ENCODE measurements at regions not wholly inside any gene's neighbourhood (a gene's known extent, or its start where the extent isn't known, plus 50 kb on each side); places are given as distances from the start of the nearest gene placed in this dataset.

DNA sequence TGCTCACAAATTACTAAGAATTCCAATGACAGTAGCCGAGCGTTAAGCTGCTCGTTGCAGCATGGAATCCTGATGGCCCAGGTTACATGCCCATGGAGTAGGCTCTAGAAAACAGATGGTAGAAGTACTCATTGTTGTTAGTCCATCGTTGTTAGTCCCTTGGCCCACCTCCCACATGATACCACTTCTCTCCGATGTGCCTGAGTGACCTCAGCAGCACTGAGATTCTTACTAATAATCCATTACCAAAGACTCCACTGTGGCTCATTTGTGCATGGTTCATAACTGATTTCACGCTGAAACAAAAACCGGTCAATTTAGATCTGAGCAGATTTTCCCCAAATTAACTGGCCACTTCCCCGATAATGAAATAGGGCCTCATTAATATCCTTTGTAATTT lies 772.3 kb upstream of the CXADR start:
- Histone ChIP-seq H3K27me3 (ENCODE audit: control insufficient read depth, insufficient read depth, low read length) (no peaks in the 10 kb centered on the region), H3K4me3 (ENCODE audit: insufficient read depth, low read depth, low read length) (no peak overlapping the region), H3K36me3 (replicated peaks; ENCODE audit: control insufficient read depth, insufficient read depth, low read length) (no peaks in the 10 kb centered on the region)
- no peak for DNase-seq

DNA sequence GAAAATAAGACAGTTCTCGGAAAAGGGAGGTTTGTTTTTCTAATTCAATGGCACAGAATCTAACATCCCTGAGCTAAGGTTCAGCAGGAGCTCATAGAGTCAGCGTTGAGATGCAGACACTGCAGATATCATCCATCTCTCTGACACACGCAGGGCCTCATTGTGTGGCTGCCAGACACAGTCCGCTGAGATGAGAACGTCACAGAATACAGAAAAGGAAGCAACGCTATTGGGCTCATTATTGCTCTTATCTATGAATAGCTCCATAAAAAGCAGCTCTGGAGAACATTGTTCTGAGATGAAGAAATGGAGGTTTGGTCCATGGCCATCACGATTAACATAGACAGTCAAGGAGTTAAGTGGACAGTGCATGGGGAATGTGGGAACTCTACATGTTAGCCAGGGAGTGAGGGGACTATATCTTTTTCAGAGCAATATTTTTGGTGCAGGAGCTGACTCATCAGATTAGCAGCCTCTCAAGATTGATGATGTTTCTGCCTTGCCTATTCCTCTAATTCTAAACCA lies 771.6 kb upstream of the CXADR start:
- Histone ChIP-seq H3K4me3 (ENCODE audit: insufficient read depth, low read depth, low read length) (no peak overlapping the region), H3K27me3 (ENCODE audit: control insufficient read depth, insufficient read depth, low read length) (no peaks in the 10 kb centered on the region), H3K36me3 (replicated peaks; ENCODE audit: control insufficient read depth, insufficient read depth, low read length) (no peaks in the 10 kb centered on the region)
- DNase-seq: no peak

DNA sequence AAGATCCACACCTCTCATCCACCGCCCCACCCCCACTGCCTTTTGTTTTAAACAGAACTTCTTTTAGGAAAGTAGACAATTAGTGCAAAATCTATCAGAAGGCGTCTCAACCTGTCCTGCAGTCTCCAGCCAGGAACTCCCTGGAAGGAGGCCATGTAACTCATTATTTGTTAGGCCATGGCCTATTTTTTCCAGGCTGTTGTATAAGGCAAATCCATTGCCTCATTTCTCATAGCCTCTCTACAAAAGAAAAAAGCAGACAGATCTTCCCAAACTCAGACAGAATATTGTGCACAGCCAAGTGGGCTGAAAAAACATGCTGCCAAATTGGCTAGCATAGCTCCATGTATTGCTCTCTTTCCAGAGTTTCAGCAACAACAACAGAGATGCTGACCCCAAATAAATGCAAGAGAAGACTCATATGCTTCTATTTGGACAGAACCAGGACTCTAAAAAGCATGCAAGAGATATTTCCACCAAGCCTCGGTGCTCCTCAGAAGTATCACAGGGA lies 770.7 kb upstream of the CXADR start:
- H3K36me3 ChIP-seq (replicated peaks; ENCODE audit: control insufficient read depth, insufficient read depth, low read length): no peaks in the 10 kb centered on the region
- H3K27me3 ChIP-seq (ENCODE audit: control insufficient read depth, insufficient read depth, low read length): no peaks in the 10 kb centered on the region
- DNase-seq: no peak
- no peak overlapping the region for H3K4me3 ChIP-seq (ENCODE audit: insufficient read depth, low read depth, low read length)

DNA sequence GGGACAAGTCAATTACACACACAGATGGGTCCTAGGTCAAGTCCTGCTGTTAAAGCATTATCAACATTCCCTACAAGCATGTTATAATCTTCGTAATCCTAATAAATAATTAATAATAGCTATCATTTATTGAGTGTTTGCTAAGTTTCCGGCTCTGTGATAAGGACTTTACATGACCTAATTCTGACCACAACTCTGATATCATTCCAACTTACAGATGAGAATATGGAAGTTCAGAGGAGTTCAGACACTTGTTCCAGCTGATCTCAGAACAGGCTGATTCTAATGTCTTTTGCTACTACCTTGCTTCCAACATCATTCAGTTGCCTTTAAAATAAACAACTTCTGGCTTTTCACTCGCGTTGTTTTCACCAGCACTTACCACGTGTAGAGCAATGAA lies 770.1 kb upstream of the CXADR start:
- H3K4me3 ChIP-seq (ENCODE audit: insufficient read depth, low read depth, low read length): no peak overlapping the region
- no peak for DNase-seq
- no peaks in the 10 kb centered on the region for H3K27me3 ChIP-seq (ENCODE audit: control insufficient read depth, insufficient read depth, low read length)
- H3K36me3 ChIP-seq (replicated peaks; ENCODE audit: control insufficient read depth, insufficient read depth, low read length): no peaks in the 10 kb centered on the region

DNA sequence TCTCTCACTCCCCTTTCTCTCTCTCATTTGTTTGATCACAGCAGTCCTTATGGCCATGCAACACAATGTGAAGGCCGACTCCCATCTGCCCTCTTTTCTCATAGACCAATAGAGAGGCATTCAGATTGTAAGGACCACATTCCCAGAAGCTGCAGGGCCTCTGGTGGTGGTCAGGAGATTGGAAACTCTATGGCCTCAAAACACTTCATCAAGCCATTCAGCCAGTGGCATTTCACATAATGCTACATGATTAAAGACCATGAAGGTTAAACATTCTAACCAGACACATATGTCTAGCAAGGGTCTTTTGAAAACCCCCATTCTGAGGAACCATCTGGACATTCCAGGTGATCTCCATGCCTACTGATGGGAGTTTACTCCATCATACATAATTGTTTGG lies 769.5 kb upstream of the CXADR start:
- Histone ChIP-seq H3K27me3 (ENCODE audit: control insufficient read depth, insufficient read depth, low read length) (no peaks in the 10 kb centered on the region), H3K4me3 (ENCODE audit: insufficient read depth, low read depth, low read length) (no peak overlapping the region), H3K36me3 (replicated peaks; ENCODE audit: control insufficient read depth, insufficient read depth, low read length) (no peaks in the 10 kb centered on the region)
- no peak for DNase-seq

DNA sequence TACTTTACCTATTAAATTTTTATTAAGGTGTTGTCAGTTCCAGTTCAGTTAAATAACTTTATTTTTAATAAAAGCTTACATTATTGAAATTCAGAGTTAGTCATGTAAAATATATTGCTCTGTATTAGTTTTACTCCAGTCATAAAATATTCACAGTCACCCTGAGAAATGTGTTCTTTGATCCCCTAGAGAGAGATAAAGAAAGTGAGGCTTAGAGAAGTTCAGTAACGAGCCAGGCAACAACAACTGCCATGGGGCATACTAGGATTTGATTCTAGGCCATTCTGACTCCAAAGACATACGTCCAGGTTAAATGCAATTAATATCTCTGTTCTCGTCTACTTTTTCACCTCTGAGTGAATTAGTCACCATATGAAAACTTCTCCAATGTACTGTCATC lies 761.9 kb upstream of the CXADR start:
- Histone ChIP-seq H3K27me3 (ENCODE audit: control insufficient read depth, insufficient read depth, low read length) (no peaks in the 10 kb centered on the region), H3K4me3 (ENCODE audit: insufficient read depth, low read depth, low read length) (no peak overlapping the region), H3K36me3 (replicated peaks; ENCODE audit: control insufficient read depth, insufficient read depth, low read length) (no peaks in the 10 kb centered on the region)
- no peak for DNase-seq

DNA sequence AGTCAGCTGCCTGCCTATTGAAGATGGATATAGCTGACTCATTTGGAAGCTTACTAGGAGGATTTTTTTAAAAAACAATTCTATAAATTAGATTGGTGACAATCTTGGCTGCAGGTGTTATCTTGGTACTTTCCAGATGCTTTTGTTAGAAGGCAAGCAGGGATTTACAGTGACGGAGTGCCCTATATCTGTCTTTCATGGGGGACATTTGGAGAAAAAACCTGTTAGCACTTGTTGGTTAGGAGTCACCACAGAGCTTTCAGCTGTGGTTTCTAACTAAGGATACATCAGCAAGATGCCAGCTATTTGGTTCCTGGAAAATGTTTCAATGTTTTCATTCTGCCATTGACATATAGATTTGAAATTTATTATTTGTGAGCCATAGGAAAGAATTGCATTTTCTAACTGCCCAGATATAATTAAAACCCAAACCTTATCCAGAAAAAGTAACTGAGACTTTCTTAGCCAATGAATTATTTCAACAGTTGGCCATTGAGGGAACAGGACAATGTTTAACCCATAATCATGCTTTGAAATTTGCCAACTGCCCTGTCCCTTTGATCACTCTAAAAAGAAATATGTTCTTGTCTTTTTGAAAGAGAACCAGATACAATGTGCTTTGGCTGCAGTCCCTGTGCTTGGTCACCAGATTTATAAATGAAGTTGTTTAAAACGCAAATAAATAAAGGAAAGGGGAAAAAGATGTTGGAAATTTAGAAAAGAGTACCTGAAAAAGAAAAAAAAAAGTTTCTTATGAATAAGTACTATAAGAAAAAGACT lies 761.0 kb upstream of the CXADR start:
- Histone ChIP-seq H3K27me3 (ENCODE audit: control insufficient read depth, insufficient read depth, low read length) (no peaks in the 10 kb centered on the region), H3K36me3 (replicated peaks; ENCODE audit: control insufficient read depth, insufficient read depth, low read length) (no peaks in the 10 kb centered on the region), H3K4me3 (ENCODE audit: insufficient read depth, low read depth, low read length) (no peak overlapping the region)
- no peak for DNase-seq

DNA sequence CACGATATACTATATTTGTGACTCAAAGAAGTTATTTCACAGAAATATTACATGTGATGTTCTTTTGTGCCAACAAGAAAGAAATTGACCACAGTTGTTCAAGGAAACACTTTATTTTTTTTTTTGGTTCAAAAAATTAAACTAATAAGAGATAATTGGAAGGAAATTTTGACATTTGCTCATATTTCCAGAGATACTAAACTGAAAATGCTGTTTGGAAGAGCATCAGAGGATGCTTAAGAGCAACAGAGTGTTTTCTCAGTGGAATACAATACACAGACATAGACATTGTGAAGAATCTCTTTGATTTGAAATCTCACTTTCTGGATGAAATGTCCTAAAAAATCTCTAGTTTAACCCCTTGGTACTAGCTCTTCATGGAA lies 760.4 kb upstream of the CXADR start:
- no peak for DNase-seq
- no peaks in the 10 kb centered on the region for H3K36me3 ChIP-seq (replicated peaks; ENCODE audit: control insufficient read depth, insufficient read depth, low read length)

DNA sequence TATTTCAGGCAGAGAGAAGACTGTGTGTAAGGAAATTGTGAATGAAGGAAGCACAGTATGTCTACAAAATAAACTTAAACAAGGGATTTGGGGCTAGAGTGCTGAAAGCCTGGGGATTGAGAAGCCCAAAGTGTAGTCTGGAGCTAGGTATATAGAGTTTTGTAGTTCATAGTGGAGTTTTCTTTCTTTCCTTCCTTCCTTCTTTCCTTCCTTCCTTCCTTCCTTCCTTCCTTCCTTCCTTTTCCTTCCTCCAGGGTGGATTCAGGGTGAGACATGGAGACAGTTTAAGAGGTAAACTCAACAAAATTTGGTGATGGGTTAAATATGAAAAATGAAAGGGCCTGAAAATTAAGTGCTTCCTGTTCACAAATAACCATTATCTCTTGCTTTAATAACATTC lies 757.8 kb upstream of the CXADR start:
- DNase-seq: no peak
- Histone ChIP-seq H3K4me3 (ENCODE audit: insufficient read depth, low read depth, low read length) (no peak overlapping the region), H3K36me3 (replicated peaks; ENCODE audit: control insufficient read depth, insufficient read depth, low read length) (no peaks in the 10 kb centered on the region), H3K27me3 (ENCODE audit: control insufficient read depth, insufficient read depth, low read length) (no peaks in the 10 kb centered on the region)

More for the DNA sequence above, 760.4 kb upstream of the CXADR start:
- H3K4me3 ChIP-seq (ENCODE audit: insufficient read depth, low read depth, low read length): no peak overlapping the region
- no peaks in the 10 kb centered on the region for H3K27me3 ChIP-seq (ENCODE audit: control insufficient read depth, insufficient read depth, low read length)

DNA sequence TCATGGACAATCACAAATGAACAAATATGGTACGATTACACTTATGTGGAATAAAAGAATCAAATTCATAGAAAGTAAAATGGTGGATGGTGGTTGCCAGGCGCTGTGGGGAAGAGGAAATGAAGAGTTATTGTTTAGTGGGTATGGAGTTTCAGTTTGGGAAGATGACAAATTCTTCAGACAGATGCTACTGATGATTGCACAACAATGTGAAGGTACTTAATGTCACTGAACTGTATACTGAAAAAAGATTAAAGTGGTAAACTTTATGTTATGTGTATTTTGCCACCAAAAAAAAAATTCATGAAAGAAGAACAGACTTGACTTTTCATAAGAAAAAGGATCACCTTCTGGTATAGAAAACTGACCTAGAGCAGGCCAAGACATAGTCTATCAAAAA lies 745.6 kb upstream of the CXADR start:
- no peak for DNase-seq
- no peaks in the 10 kb centered on the region for H3K27me3 ChIP-seq (ENCODE audit: control insufficient read depth, insufficient read depth, low read length)
- H3K4me3 ChIP-seq (ENCODE audit: insufficient read depth, low read depth, low read length): no peak overlapping the region
- no peaks in the 10 kb centered on the region for H3K36me3 ChIP-seq (replicated peaks; ENCODE audit: control insufficient read depth, insufficient read depth, low read length)

DNA sequence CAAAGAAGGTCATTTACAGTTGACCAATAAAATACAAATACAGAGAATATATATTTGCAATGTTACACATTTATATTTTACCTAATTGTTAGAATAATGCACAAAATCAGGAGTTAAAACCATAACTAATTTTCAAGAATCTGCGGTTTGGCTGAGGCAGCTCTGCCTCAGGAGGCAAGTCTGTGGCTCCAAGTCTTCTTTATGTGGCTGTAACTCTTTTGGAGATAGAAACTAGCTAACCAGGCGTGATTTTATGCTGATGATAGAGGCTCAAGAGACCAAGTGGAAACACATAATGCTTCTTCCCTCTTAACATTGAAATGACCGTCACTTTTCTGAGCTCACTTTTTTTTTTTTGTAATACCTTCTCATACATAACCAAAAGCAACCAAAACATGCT lies 744.7 kb upstream of the CXADR start:
- Histone ChIP-seq H3K36me3 (replicated peaks; ENCODE audit: control insufficient read depth, insufficient read depth, low read length) (no peaks in the 10 kb centered on the region), H3K27me3 (ENCODE audit: control insufficient read depth, insufficient read depth, low read length) (no peaks in the 10 kb centered on the region)
- DNase-seq: no peak

DNA sequence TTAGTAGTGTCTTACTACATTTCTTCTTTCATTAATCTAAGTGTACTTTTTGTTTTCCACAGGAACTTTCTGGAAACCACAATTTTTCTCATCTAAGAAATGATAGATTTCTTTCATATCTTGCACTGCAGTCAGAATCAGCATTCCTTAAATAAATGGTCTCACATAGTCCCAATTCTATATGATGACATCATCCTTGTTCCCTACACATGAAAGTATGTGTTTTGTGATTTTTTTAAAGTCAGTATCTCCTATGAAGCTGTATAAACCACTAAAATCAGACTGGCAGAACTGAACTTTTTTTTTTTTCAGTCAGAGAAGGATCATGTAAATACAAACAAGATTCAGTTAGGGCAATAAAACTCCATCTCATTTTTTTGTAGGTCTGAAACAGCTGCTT lies 742.6 kb upstream of the CXADR start:
- no peak for DNase-seq
- H3K36me3 ChIP-seq (replicated peaks; ENCODE audit: control insufficient read depth, insufficient read depth, low read length): no peaks in the 10 kb centered on the region
- H3K27me3 ChIP-seq (ENCODE audit: control insufficient read depth, insufficient read depth, low read length): no peaks in the 10 kb centered on the region
- no peak overlapping the region for H3K4me3 ChIP-seq (ENCODE audit: insufficient read depth, low read depth, low read length)

More for the DNA sequence above, 744.7 kb upstream of the CXADR start:
- no peak overlapping the region for H3K4me3 ChIP-seq (ENCODE audit: insufficient read depth, low read depth, low read length)

DNA sequence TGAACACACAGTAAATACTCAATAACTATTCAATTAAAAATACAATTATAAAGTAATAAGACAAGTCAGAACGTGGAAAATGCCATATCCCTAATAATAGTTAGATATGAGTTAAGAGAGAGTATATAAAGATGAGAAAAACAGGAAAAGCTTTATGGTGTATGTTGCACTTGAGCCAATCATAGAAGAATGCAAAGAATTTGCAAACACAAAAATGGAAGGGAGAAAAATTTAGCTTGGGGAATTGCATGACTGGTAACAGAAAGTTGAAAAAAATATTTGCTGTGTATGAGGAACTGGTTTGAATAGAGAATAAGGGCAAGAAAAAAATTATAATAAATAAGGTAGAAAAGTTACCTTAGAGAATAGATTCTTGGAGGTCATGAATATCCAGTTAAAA lies 739.6 kb upstream of the CXADR start:
- Histone ChIP-seq H3K27me3 (ENCODE audit: control insufficient read depth, insufficient read depth, low read length) (no peaks in the 10 kb centered on the region), H3K36me3 (replicated peaks; ENCODE audit: control insufficient read depth, insufficient read depth, low read length) (no peaks in the 10 kb centered on the region), H3K4me3 (ENCODE audit: insufficient read depth, low read depth, low read length) (no peak overlapping the region)
- DNase-seq: no peak

DNA sequence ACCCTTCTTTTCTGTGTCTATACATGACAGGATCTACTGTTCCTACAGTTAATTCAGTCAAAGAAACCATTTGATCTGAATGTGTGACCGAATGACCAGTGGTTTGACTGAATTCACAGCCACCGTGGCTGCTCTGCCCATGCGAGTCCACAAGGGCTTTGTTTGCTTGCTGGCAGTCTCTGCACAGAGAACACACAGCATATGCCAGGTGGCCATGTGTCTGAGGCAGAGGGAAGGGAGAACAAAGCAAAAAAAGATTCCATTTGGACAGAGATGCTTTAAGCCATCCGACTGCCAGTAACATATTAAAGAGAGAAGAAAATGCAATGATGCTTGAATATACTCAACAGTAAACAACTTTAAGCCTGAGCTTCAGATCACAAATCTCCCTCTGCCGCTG lies 737.8 kb upstream of the CXADR start:
- Histone ChIP-seq H3K36me3 (replicated peaks; ENCODE audit: control insufficient read depth, insufficient read depth, low read length) (no peaks in the 10 kb centered on the region), H3K4me3 (ENCODE audit: insufficient read depth, low read depth, low read length) (no peak overlapping the region), H3K27me3 (ENCODE audit: control insufficient read depth, insufficient read depth, low read length) (no peaks in the 10 kb centered on the region)
- DNase-seq: no peak

DNA sequence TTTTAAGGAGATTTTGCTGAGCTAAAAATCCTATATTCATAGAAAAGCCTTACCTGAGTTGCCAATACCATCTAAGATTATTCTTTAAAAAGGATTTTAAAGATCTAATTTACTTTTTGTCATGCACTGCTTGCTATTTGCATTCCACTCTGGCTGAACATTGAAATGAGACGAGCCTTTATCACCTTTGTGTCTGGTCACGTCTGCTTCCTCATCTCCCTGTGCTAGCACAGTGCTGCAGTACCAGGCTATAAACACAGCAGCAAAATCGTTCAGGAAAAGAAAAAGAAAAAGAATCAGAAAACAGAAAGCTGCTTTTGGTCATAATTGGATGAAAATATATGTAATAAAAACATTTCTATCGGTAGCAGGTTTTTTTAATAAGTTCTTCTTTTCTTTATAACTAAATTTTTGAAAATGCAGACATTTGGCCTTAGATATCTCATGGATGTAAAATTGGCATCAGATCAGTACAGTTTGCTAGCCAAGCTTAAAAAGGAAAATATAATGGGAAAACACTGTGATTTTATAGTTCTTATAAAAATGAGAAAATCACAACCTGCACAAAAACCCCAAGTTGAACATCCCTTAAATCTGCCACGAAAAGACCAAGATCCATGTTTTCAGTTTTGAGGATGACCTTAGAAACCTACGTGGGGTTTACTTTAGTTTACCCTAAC lies 735.7 kb upstream of the CXADR start:
- H3K27me3 ChIP-seq (ENCODE audit: control insufficient read depth, insufficient read depth, low read length): no peaks in the 10 kb centered on the region
- H3K4me3 ChIP-seq (ENCODE audit: insufficient read depth, low read depth, low read length): no peak overlapping the region
- DNase-seq: no peak
- H3K36me3 ChIP-seq (replicated peaks; ENCODE audit: control insufficient read depth, insufficient read depth, low read length): no peaks in the 10 kb centered on the region

Data from H7 (cell line).